Stomach (tissue), 8 donors: ENCODE measurements at regions not wholly inside any gene's neighbourhood (a gene's known extent, or its start where the extent isn't known, plus 50 kb on each side); places are given as distances from the start of the nearest gene placed in this dataset.

Experiments
- DNase-seq, 2 donors: peaks; one replicate each; pipeline versions ENCODE4 v3.0.0 to v3.0.0-alpha.2; 2013 to 2019
- H3K27ac ChIP-seq, 5 donors: fragments of 200-600 bp in 4 of 5; sonication (generic) in 4 of 5; one replicate each; pipeline ENCODE4 v1.5.1; 2013 to 2019; ENCODE audit warnings: mild to moderate bottlenecking in 1 of 5, moderate library complexity in 1 of 5
- H3K27me3 ChIP-seq, 3 donors: fragments of 200-600 bp; sonication (generic); one replicate each; pipeline ENCODE4 v1.5.1; 2017 to 2019; ENCODE audit warnings: mixed run types in 1 of 3
- H3K36me3 ChIP-seq, 4 donors: fragments of 200-600 bp; sonication (generic); 1 replicate in 3 of 4; 2 replicates in 1 of 4; pipeline ENCODE4 v1.5.1; 2016 to 2019
- H3K4me1 ChIP-seq, 4 donors: fragments of 200-600 bp; sonication (generic); one replicate each; pipeline ENCODE4 v1.5.1; 2016 to 2019
- H3K4me3 ChIP-seq, 4 donors: fragments of 200-600 bp; sonication (generic) in 3 of 4; one replicate each; pipeline ENCODE4 v1.5.1; 2016 to 2019; ENCODE audit warnings: mild to moderate bottlenecking in 1 of 4
- H3K9me3 ChIP-seq, 4 donors: fragments of 200-600 bp; sonication (generic); one replicate each; pipeline ENCODE4 v1.5.1; 2016 to 2019
- CTCF ChIP-seq, 7 experiments: fragments of 450-650 bp in 4 of 7; fragments of 200-600 bp in 3 of 7; sonication (generic) in 3 of 7; IDR thresholded peaks; one replicate each; pipeline ENCODE4 v1.5.1; 2016 to 2019; ENCODE audit warnings: antibody characterized with exemption in 7 of 7, control low read depth in 2 of 7, mild to moderate bottlenecking in 1 of 7
- EP300 ChIP-seq: sonication (generic); formaldehyde crosslinking; IDR thresholded peaks from one replicate; pipeline ENCODE4 v1.6.1; 2017; ENCODE audit warnings: antibody characterized with exemption
- POLR2A ChIP-seq, 4 donors: fragments of 450-650 bp; IDR thresholded peaks; one replicate each; pipeline ENCODE4 v1.6.1; 2016; ENCODE audit warnings: antibody characterized with exemption in 4 of 4, control low read depth in 2 of 4, mild to moderate bottlenecking in 1 of 4, moderate library complexity in 1 of 4
- POLR2AphosphoS5 ChIP-seq, 3 donors: sonication (generic); formaldehyde crosslinking; IDR thresholded peaks; one replicate each; pipeline ENCODE4 v1.6.1; 2016; ENCODE audit warnings: antibody characterized with exemption in 3 of 3
- WGBS, 5 donors: extraction: QIAGEN DNeasy Blood & Tissue Kit in 3 of 5; methylation state at CpG; one replicate each; pipeline versions ENCODE4 v1.1.5 to v1.1.7; 2013 to 2018; 5-methylcytosine and 5-hydroxymethylcytosine counted together
- intact Hi-C: fragments of 100-400 bp; cut with DNase I; formaldehyde crosslinking; loops from one replicate; pipeline ENCODE4 v1.15.1; 2023; ENCODE audit warnings: low total_unique reads
- donor health status: healthy with polysubstance abuse.
- donor health status: Bipolar disorder and iron deficiency.
- donor health status: healthy.

GRCh38 chr12:65759735-65760134 lies 64.5 kb upstream of the HMGA2 start:
- H3K4me1 ChIP-seq: no peaks in the 10 kb centered on the region
- intact Hi-C loops: no loop called here
- 89 to 95% (median 92%) methylated on average over 8 of the region's 8 CpGs for WGBS, 5 donors
- no peak overlapping the region for H3K4me3 ChIP-seq
- no peaks in the 10 kb centered on the region for H3K36me3 ChIP-seq
- H3K9me3 ChIP-seq: no peaks in the 10 kb centered on the region
- H3K27ac ChIP-seq: no peak overlapping the region
- TF ChIP-seq EP300: no peak
- no peak for TF ChIP-seq POLR2A (IDR thresholded peaks at IDR 0.05)
- TF ChIP-seq POLR2AphosphoS5 (IDR thresholded peaks at IDR 0.05): no peak
- no peak for TF ChIP-seq CTCF (IDR thresholded peaks at IDR 0.05)
- no peak for DNase-seq
- peaks cover 0 to 18% (median 0%) of the 10 kb centered on the region in 3 donors for H3K27me3 ChIP-seq

GRCh38 chr12:65761301-65761700 lies 63.0 kb upstream of the HMGA2 start:
- H3K4me1 ChIP-seq: no peaks in the 10 kb centered on the region
- DNase-seq: no peak
- no peak overlapping the region for H3K27ac ChIP-seq
- intact Hi-C loops: no loop called here
- H3K36me3 ChIP-seq: no peaks in the 10 kb centered on the region
- no peaks in the 10 kb centered on the region for H3K9me3 ChIP-seq
- no peak overlapping the region for H3K4me3 ChIP-seq
- no peak for TF ChIP-seq CTCF (IDR thresholded peaks at IDR 0.05)
- TF ChIP-seq EP300: no peak
- TF ChIP-seq POLR2A (IDR thresholded peaks at IDR 0.05): no peak
- no peak for TF ChIP-seq POLR2AphosphoS5 (IDR thresholded peaks at IDR 0.05)
- WGBS, 5 donors: 63 to 72% (median 70%) methylated on average over 2 of the region's 2 CpGs
- peaks cover 0 to 8% (median 0%) of the 10 kb centered on the region in 3 donors for H3K27me3 ChIP-seq

GRCh38 chr12:65764325-65764724 lies 60.0 kb upstream of the HMGA2 start:
- no peak overlapping the region for H3K4me3 ChIP-seq
- 91 to 100% (median 97%) methylated on average over 2 of the region's 2 CpGs for WGBS, 5 donors
- H3K27me3 ChIP-seq: no peaks in the 10 kb centered on the region
- H3K27ac ChIP-seq: no peak overlapping the region
- H3K4me1 ChIP-seq: no peaks in the 10 kb centered on the region
- intact Hi-C loops: no loop called here
- no peaks in the 10 kb centered on the region for H3K36me3 ChIP-seq
- TF ChIP-seq POLR2A (IDR thresholded peaks at IDR 0.05): no peak
- no peak for TF ChIP-seq CTCF (IDR thresholded peaks at IDR 0.05)
- TF ChIP-seq POLR2AphosphoS5 (IDR thresholded peaks at IDR 0.05): no peak
- TF ChIP-seq EP300: no peak
- no peak for DNase-seq
- H3K9me3 ChIP-seq: no peaks in the 10 kb centered on the region

GRCh38 chr12:65765436-65765813 lies 58.9 kb upstream of the HMGA2 start:
- Histone ChIP-seq H3K4me1 (no peaks in the 10 kb centered on the region), H3K9me3 (no peaks in the 10 kb centered on the region), H3K27ac (no peak overlapping the region), H3K27me3 (no peaks in the 10 kb centered on the region), H3K4me3 (no peak overlapping the region), H3K36me3 (no peaks in the 10 kb centered on the region)
- intact Hi-C loops: no loop called here
- no peak for DNase-seq
- 68 to 88% (median 78%) methylated on average over 2 of the region's 2 CpGs for WGBS, 5 donors
- TF ChIP-seq EP300: no peak
- TF ChIP-seq CTCF (IDR thresholded peaks at IDR 0.05): no peak
- no peak for TF ChIP-seq POLR2A (IDR thresholded peaks at IDR 0.05)
- TF ChIP-seq POLR2AphosphoS5 (IDR thresholded peaks at IDR 0.05): no peak
